BLaER1 treated with 17β-estradiol and CSF1 and Interleukin-3, amounts not matched to agents 10 nM and 100 nM (cell line): ENCODE measurements at regions not wholly inside any gene's neighbourhood (a gene's known extent, or its start where the extent isn't known, plus 50 kb on each side); places are given as distances from the start of the nearest gene placed in this dataset.

Experiments
- H3K27ac ChIP-seq, 11 experiments: shearing (Covaris generic); formaldehyde crosslinking; 2 replicates each; pipeline ENCODE4 v1.8.1; 2022
- H3K27me3 ChIP-seq, 11 experiments: shearing (Covaris generic); formaldehyde crosslinking; 2 replicates each; pipeline ENCODE4 v1.8.1; 2022
- H3K36me3 ChIP-seq, 11 experiments: shearing (Covaris generic); formaldehyde crosslinking; 2 replicates each; pipeline ENCODE4 v1.8.1; 2022
- H3K4me1 ChIP-seq, 10 experiments: shearing (Covaris generic); formaldehyde crosslinking; 2 replicates each; pipeline ENCODE4 v1.8.1; 2022
- H3K4me2 ChIP-seq, 11 experiments: shearing (Covaris generic); formaldehyde crosslinking; 2 replicates each; pipeline ENCODE4 v1.8.1; 2022
- H3K4me3 ChIP-seq, 10 experiments: shearing (Covaris generic); formaldehyde crosslinking; 2 replicates each; pipeline ENCODE4 v1.8.1; 2022
- H3K9ac ChIP-seq, 11 experiments: shearing (Covaris generic); formaldehyde crosslinking; 2 replicates each; pipeline ENCODE4 v1.8.1; 2022
- H3K9me3 ChIP-seq, 11 experiments: shearing (Covaris generic); formaldehyde crosslinking; replicated peaks in 1 of 11; 2 replicates each; pipeline ENCODE4 v1.8.1; 2022
- H4K20me1 ChIP-seq, 11 experiments: shearing (Covaris generic); formaldehyde crosslinking; 2 replicates each; pipeline ENCODE4 v1.8.1; 2022
- Cebpa-rat ChIP-seq, 11 experiments: shearing (Covaris generic); IDR thresholded peaks; 2 replicates each; pipeline ENCODE4 v1.8.1; 2022

DNA sequence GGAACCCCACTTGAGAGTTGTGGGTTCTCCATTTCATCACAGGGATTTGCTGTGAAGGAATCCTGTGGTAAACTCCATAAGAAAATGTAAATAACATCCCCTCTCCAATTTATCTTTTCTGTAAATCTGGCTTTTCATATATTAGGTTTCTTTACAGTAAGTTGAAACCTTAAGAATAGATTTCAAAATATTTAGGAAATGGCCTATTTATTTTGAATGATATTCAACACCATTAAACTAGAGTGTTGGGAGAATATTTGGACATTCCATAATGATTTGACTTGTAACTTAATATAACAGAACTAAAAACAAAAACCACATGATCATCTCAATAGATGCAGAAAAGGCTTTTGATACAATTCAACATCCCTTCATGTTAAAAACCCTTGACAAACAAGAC, 197.3 kb upstream of the PGRMC2 start:
- H3K9me3 ChIP-seq, result peaks cover 0 to 5% (median 0%) of the 10 kb centered on the region in 11 experiments; a peak in 5 of 22 replicates
- H3K4me3 ChIP-seq, result no peak overlapping the region
- no peaks in the 10 kb centered on the region for H3K36me3 ChIP-seq
- no peak for TF ChIP-seq Cebpa-rat (IDR thresholded peaks at IDR 0.05)
- H3K4me2 ChIP-seq, result no peak overlapping the region
- H3K9ac ChIP-seq, result no peak overlapping the region
- H3K27ac ChIP-seq, result no peak overlapping the region
- H3K4me1 ChIP-seq, result no peaks in the 10 kb centered on the region
- no peaks in the 10 kb centered on the region for H4K20me1 ChIP-seq
- no peaks in the 10 kb centered on the region for H3K27me3 ChIP-seq

GRCh38 chr4:128483816-128484215, 196.2 kb upstream of the PGRMC2 start:
- Histone ChIP-seq H3K4me2 (no peak overlapping the region), H3K4me1 (no peaks in the 10 kb centered on the region), H3K27ac (no peak overlapping the region), H3K36me3 (no peaks in the 10 kb centered on the region), H3K27me3 (no peaks in the 10 kb centered on the region), H4K20me1 (no peaks in the 10 kb centered on the region), H3K4me3 (no peak overlapping the region), H3K9me3 (peaks cover 0 to 5% (median 0%) of the 10 kb centered on the region in 11 experiments; a peak in 5 of 22 replicates), H3K9ac (no peak overlapping the region)
- TF ChIP-seq Cebpa-rat (IDR thresholded peaks at IDR 0.05), result no peak

DNA sequence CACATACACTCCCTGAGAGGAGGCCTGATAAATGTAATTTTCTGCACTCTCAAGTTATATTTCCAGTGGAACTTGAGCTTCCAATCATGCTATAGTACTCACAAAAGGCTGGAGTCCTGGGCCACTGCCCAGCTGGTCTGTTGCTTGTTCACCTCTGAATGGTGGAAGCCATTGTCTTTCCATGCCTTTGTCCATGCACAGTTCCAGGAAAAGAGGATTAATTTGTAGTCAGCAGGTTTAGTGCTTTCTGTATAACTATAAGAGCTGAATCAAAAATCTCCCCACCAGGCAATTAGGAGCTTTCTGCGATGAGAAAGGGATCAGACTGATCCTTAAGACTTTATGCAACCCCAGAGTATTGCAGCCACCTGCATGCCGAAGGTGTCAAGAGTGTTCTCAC, 195.4 kb upstream of the PGRMC2 start:
- no peaks in the 10 kb centered on the region for H3K4me1 ChIP-seq
- no peak for TF ChIP-seq Cebpa-rat (IDR thresholded peaks at IDR 0.05)
- H3K4me3 ChIP-seq, result no peak overlapping the region
- no peak overlapping the region for H3K4me2 ChIP-seq
- no peaks in the 10 kb centered on the region for H3K27me3 ChIP-seq
- H3K9me3 ChIP-seq, result peaks cover 0 to 5% (median 0%) of the 10 kb centered on the region in 11 experiments; a peak in 5 of 22 replicates
- H4K20me1 ChIP-seq, result no peaks in the 10 kb centered on the region
- no peak overlapping the region for H3K27ac ChIP-seq
- H3K9ac ChIP-seq, result no peak overlapping the region
- H3K36me3 ChIP-seq, result no peaks in the 10 kb centered on the region

GRCh38 chr4:128481752-128482480, 194.3 kb upstream of the PGRMC2 start:
- Histone ChIP-seq H3K27me3 (no peaks in the 10 kb centered on the region), H3K9me3 (peaks cover 0 to 5% (median 0%) of the 10 kb centered on the region in 11 experiments; a peak in 5 of 22 replicates), H3K4me1 (no peaks in the 10 kb centered on the region), H3K4me3 (no peak overlapping the region), H3K36me3 (no peaks in the 10 kb centered on the region), H3K9ac (no peak overlapping the region), H3K27ac (no peak overlapping the region), H4K20me1 (no peaks in the 10 kb centered on the region), H3K4me2 (no peak overlapping the region)
- TF ChIP-seq Cebpa-rat (IDR thresholded peaks at IDR 0.05), result no peak

- Histone ChIP-seq H3K4me2 (no peak overlapping the region), H3K9ac (no peak overlapping the region), H3K36me3 (no peaks in the 10 kb centered on the region), H3K4me1 (no peaks in the 10 kb centered on the region), H3K9me3 (peaks cover 0 to 5% (median 0%) of the 10 kb centered on the region in 11 experiments; a peak in 5 of 22 replicates), H4K20me1 (no peaks in the 10 kb centered on the region), H3K4me3 (no peak overlapping the region), H3K27me3 (no peaks in the 10 kb centered on the region), H3K27ac (no peak overlapping the region)
- TF ChIP-seq Cebpa-rat (IDR thresholded peaks at IDR 0.05), result no peak
Observed at GRCh38 chr4:128480945-128481344, 193.3 kb upstream of the PGRMC2 start.

DNA sequence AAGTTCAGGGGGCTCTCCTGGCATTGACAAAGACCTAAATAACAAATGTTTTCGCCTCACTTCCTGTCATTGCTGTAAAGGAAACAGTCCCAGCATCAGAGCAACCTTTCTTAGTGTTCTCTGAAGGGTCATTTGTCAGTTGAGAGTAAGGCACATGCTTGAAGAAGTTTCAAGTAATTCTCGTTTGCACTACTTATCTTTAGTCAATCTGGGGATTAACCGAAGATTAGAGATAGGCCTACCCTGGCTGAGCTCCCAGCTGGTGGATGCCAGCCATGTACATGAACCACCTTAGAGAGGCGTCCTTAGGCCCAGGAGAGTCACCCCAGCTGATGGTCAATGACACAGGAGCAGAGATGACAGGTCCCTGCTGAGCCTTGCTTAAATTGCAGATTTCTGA, 189.9 kb upstream of the PGRMC2 start:
- Histone ChIP-seq H3K27ac (no peak overlapping the region), H3K4me1 (no peaks in the 10 kb centered on the region), H3K27me3 (no peaks in the 10 kb centered on the region), H3K9me3 (peaks cover 0 to 5% (median 0%) of the 10 kb centered on the region in 11 experiments; a peak in 5 of 22 replicates), H3K9ac (no peak overlapping the region), H3K4me2 (no peak overlapping the region), H3K4me3 (no peak overlapping the region), H4K20me1 (no peaks in the 10 kb centered on the region), H3K36me3 (no peaks in the 10 kb centered on the region)
- no peak for TF ChIP-seq Cebpa-rat (IDR thresholded peaks at IDR 0.05)

- no peaks in the 10 kb centered on the region for H4K20me1 ChIP-seq
- H3K27ac ChIP-seq, result no peak overlapping the region
- no peak overlapping the region for H3K9ac ChIP-seq
- no peaks in the 10 kb centered on the region for H3K27me3 ChIP-seq
- H3K4me3 ChIP-seq, result no peak overlapping the region
- TF ChIP-seq Cebpa-rat (IDR thresholded peaks at IDR 0.05), result no peak
- H3K36me3 ChIP-seq, result no peaks in the 10 kb centered on the region
- H3K9me3 ChIP-seq, result no peaks in the 10 kb centered on the region
- H3K4me2 ChIP-seq, result no peak overlapping the region
- peaks cover 0 to 14% (median 1%) of the 10 kb centered on the region in 10 experiments; a peak in 8 of 20 replicates for H3K4me1 ChIP-seq
Observed at GRCh38 chr4:128475597-128475996, 188.0 kb upstream of the PGRMC2 start.

GRCh38 chr4:128471576-128471975, 184.0 kb upstream of the PGRMC2 start:
- no peaks in the 10 kb centered on the region for H3K36me3 ChIP-seq
- TF ChIP-seq Cebpa-rat (IDR thresholded peaks at IDR 0.05), result no peak
- H3K4me3 ChIP-seq, result no peak overlapping the region
- H3K4me2 ChIP-seq, result peak overlapping the region in 3 of 11 experiments; percentile 49 to 68 (median 53); a peak in 7 of 22 replicates
- no peaks in the 10 kb centered on the region for H4K20me1 ChIP-seq
- no peaks in the 10 kb centered on the region for H3K27me3 ChIP-seq
- H3K4me1 ChIP-seq, result peaks cover 0 to 22% (median 3%) of the 10 kb centered on the region in 10 experiments; a peak in 8 of 20 replicates
- no peak overlapping the region for H3K9ac ChIP-seq
- no peak overlapping the region for H3K27ac ChIP-seq
- H3K9me3 ChIP-seq, result no peaks in the 10 kb centered on the region

GRCh38 chr4:128470492-128471053, 183.0 kb upstream of the PGRMC2 start:
- Histone ChIP-seq H3K36me3 (no peaks in the 10 kb centered on the region), H3K9ac (no peak overlapping the region), H4K20me1 (no peaks in the 10 kb centered on the region), H3K4me3 (no peak overlapping the region), H3K9me3 (no peaks in the 10 kb centered on the region), H3K4me1 (peaks cover 0 to 22% (median 3%) of the 10 kb centered on the region in 10 experiments; a peak in 8 of 20 replicates), H3K4me2 (peak overlapping the region in 4 of 11 experiments; percentile 16 to 68 (median 51); a peak in 7 of 22 replicates), H3K27ac (no peak overlapping the region), H3K27me3 (no peaks in the 10 kb centered on the region)
- TF ChIP-seq Cebpa-rat (IDR thresholded peaks at IDR 0.05), result no peak
